Esophagus muscularis mucosa (tissue), 4 donors: ENCODE measurements at regions not wholly inside any gene's neighbourhood (a gene's known extent, or its start where the extent isn't known, plus 50 kb on each side); places are given as distances from the start of the nearest gene placed in this dataset.
"Not testable (repeated sequence)": the region's sequence is repeated elsewhere in the genome, so short reads cannot be mapped to it uniquely, and the experiment has no call there.

ENCODE experiments used
- DNase-seq: peaks from one replicate; pipeline ENCODE4 v3.0.0-alpha.2; 2017; ENCODE audit errors: extremely low spot score
- H3K27ac ChIP-seq, 4 donors: fragments of 200-600 bp; sonication (generic); replicated peaks in 1 of 4; 1 replicate in 3 of 4; 2 replicates in 1 of 4; pipeline ENCODE4 v1.5.1; 2016 to 2019; ENCODE audit warnings: mild to moderate bottlenecking in 1 of 4
- H3K27me3 ChIP-seq, 4 donors: fragments of 200-600 bp; sonication (generic); one replicate each; pipeline versions ENCODE4 v1.5.1 to v1.6.0; 2016 to 2019
- H3K36me3 ChIP-seq, 4 donors: fragments of 200-600 bp; sonication (generic); one replicate each; pipeline ENCODE4 v1.5.1; 2016 to 2019
- H3K4me1 ChIP-seq, 4 donors: fragments of 200-600 bp; sonication (generic); one replicate each; pipeline ENCODE4 v1.5.1; 2016 to 2019
- H3K4me3 ChIP-seq, 4 donors: fragments of 200-600 bp; sonication (generic); 1 replicate in 2 of 4; 2 replicates in 2 of 4; pipeline ENCODE4 v1.5.1; 2016 to 2019; ENCODE audit warnings: mild to moderate bottlenecking in 4 of 4, moderate library complexity in 1 of 4
- H3K9me3 ChIP-seq, 4 donors: fragments of 200-600 bp; sonication (generic); 1 replicate in 3 of 4; 2 replicates in 1 of 4; pipeline ENCODE4 v1.5.1; 2016 to 2019
- CTCF ChIP-seq, 3 experiments: fragments of 200-600 bp in 2 of 3; fragments of 450-650 bp in 1 of 3; sonication (generic) in 2 of 3; IDR thresholded peaks; one replicate each; pipeline ENCODE4 v1.5.1; 2017 to 2019; ENCODE audit warnings: antibody characterized with exemption in 3 of 3, mild to moderate bottlenecking in 2 of 3, moderate library complexity in 1 of 3
- EP300 ChIP-seq: sonication (generic); formaldehyde crosslinking; IDR thresholded peaks from one replicate; pipeline ENCODE4 v1.6.1; 2017; ENCODE audit warnings: antibody characterized with exemption
- POLR2A ChIP-seq: fragments of 450-650 bp; IDR thresholded peaks from one replicate; pipeline ENCODE4 v1.6.1; 2017; ENCODE audit warnings: antibody characterized with exemption, moderate library complexity, mild to moderate bottlenecking, low read depth
- POLR2AphosphoS5 ChIP-seq, 2 donors: sonication (generic); formaldehyde crosslinking; IDR thresholded peaks; one replicate each; pipeline ENCODE4 v1.6.1; 2017; ENCODE audit warnings: antibody characterized with exemption in 2 of 2
- WGBS: methylation state at CpG from one replicate; pipeline ENCODE4 v1.1.5; 2018; 5-methylcytosine and 5-hydroxymethylcytosine counted together
- intact Hi-C: fragments of 100-400 bp; cut with DNase I; formaldehyde crosslinking; loops from one replicate; pipeline ENCODE4 v1.15.1; 2023

- H3K27ac ChIP-seq: peak overlapping the region; percentile 71 to 79 (median 74)
- TF ChIP-seq CTCF (IDR thresholded peaks at IDR 0.05) (no peak), EP300 (no peak), POLR2A (no peak), POLR2AphosphoS5 (IDR thresholded peaks at IDR 0.05) (no peak)
- intact Hi-C loops: no loop called here
- 27% methylated on average over 4 of the region's 4 CpGs for whole genome bisulfite sequencing
- no peak for DNase-seq
- H3K4me3 ChIP-seq: no peak overlapping the region
- H3K9me3 ChIP-seq: no peaks in the 10 kb centered on the region
- H3K4me1 ChIP-seq: peaks cover 18 to 76% (median 58%) of the 10 kb centered on the region in 4 donors
- no peaks in the 10 kb centered on the region for H3K27me3 ChIP-seq
- no peaks in the 10 kb centered on the region for H3K36me3 ChIP-seq
These were observed 57.1 kb upstream of the KMT2E start for GRCh38 chr7:104956753-104957450.

GRCh38 chr7:104958371-104958865 lies 55.6 kb upstream of the KMT2E start:
- H3K36me3 ChIP-seq: no peaks in the 10 kb centered on the region
- peaks cover 18 to 86% (median 71%) of the 10 kb centered on the region in 4 donors for H3K4me1 ChIP-seq
- TF ChIP-seq EP300 (no peak), CTCF (IDR thresholded peaks at IDR 0.05) (no peak), POLR2AphosphoS5 (IDR thresholded peaks at IDR 0.05) (no peak), POLR2A (no peak)
- no peak for DNase-seq
- intact Hi-C loops: no loop called here
- H3K27me3 ChIP-seq: no peaks in the 10 kb centered on the region
- H3K27ac ChIP-seq: peak overlapping the region; percentile 71 to 79 (median 74)
- no peaks in the 10 kb centered on the region for H3K9me3 ChIP-seq
- no peak overlapping the region for H3K4me3 ChIP-seq
- WGBS: 36% methylated on average over 3 of the region's 3 CpGs

- not testable (repeated sequence) for H3K36me3 ChIP-seq
- WGBS: 54% methylated on average over 2 of the region's 2 CpGs
- peaks cover 24 to 88% (median 81%) of the 10 kb centered on the region in 4 donors for H3K4me1 ChIP-seq
These were observed 54.5 kb upstream of the KMT2E start for GRCh38 chr7:104959483-104959882.

GRCh38 chr7:104960741-104961448 lies 53.1 kb upstream of the KMT2E start:
- H3K4me1 ChIP-seq: peaks cover 26 to 83% (median 74%) of the 10 kb centered on the region in 4 donors
- H3K36me3 ChIP-seq: no peaks in the 10 kb centered on the region
- H3K4me3 ChIP-seq: no peak overlapping the region
- H3K27me3 ChIP-seq: no peaks in the 10 kb centered on the region
- peak overlapping the region; percentile 65 to 75 (median 69) for H3K27ac ChIP-seq
- TF ChIP-seq CTCF (IDR thresholded peaks at IDR 0.05) (no peak), POLR2AphosphoS5 (IDR thresholded peaks at IDR 0.05) (peak; percentile 11 to 31)
- intact Hi-C loops: no loop called here
- DNase-seq: no peak
- no peaks in the 10 kb centered on the region for H3K9me3 ChIP-seq
- WGBS: 76% methylated on average over 2 of the region's 2 CpGs

More at GRCh38 chr7:104959483-104959882, 54.5 kb upstream of the KMT2E start:
- H3K9me3 ChIP-seq, DNase-seq, H3K27me3 ChIP-seq, intact Hi-C loops, H3K4me3 ChIP-seq: not testable (repeated sequence)
- peak overlapping the region in 2 of 4 donors; percentile 71 to 79 for H3K27ac ChIP-seq

GRCh38 chr7:104961821-104962220 lies 52.2 kb upstream of the KMT2E start:
- Histone ChIP-seq H3K9me3 (no peaks in the 10 kb centered on the region), H3K36me3 (no peaks in the 10 kb centered on the region), H3K4me1 (peaks cover 26 to 74% (median 71%) of the 10 kb centered on the region in 4 donors), H3K27me3 (no peaks in the 10 kb centered on the region), H3K4me3 (no peak overlapping the region), H3K27ac (peak overlapping the region; percentile 65 to 75 (median 69))
- TF ChIP-seq EP300 (no peak), POLR2A (no peak), CTCF (IDR thresholded peaks at IDR 0.05) (no peak), POLR2AphosphoS5 (IDR thresholded peaks at IDR 0.05) (no peak)
- WGBS: 84% methylated on average over 5 of the region's 6 CpGs
- no peak for DNase-seq
- intact Hi-C loops: no loop called here
